ENCODE measurements at regions not wholly inside any gene's neighbourhood (a gene's known extent, or its start where the extent isn't known, plus 50 kb on each side); places are given as distances from the start of the nearest gene placed in this dataset.

DNA sequence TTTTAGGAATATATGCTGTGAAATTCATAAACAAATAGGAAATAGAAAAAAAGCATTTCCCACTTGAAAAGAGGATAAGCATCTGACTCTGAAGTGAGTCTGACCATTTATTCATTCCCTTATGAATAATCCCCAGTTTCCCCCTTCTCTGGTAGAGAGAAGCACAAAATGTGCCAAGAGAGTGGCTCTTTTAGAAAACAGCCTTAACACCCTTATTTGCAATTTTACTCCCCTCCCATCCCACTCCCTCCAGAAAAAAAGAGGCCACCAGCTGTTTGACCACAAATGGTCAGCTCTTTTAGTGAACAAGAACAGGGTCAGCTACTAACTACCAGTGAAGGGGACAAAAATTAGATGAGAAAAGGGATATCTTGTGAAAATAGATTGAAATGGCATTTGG lies 184.5 kb upstream of the ADAMTS9 start:
- DNase-seq, result no peak

DNA sequence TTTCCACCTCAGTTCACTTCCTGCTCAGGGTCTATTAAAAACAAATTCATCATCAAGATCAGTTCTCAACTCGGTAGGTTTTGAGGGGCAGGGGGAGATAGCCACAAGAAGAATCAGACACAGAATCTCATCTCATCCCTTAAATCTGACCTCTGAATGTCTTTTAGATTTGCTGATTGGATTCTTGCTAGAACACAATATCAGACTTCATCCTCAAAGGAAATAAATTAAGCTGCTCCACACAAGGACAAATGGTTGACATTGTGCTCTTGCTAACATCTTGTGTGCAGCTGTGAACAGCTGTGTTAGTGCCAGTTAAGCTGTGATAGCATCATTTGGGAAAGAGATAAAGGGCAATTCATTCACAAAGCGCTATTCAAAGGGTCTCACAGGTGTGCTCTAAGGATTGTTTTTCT lies 184.0 kb upstream of the ADAMTS9 start:
- no peak for DNase-seq

DNA sequence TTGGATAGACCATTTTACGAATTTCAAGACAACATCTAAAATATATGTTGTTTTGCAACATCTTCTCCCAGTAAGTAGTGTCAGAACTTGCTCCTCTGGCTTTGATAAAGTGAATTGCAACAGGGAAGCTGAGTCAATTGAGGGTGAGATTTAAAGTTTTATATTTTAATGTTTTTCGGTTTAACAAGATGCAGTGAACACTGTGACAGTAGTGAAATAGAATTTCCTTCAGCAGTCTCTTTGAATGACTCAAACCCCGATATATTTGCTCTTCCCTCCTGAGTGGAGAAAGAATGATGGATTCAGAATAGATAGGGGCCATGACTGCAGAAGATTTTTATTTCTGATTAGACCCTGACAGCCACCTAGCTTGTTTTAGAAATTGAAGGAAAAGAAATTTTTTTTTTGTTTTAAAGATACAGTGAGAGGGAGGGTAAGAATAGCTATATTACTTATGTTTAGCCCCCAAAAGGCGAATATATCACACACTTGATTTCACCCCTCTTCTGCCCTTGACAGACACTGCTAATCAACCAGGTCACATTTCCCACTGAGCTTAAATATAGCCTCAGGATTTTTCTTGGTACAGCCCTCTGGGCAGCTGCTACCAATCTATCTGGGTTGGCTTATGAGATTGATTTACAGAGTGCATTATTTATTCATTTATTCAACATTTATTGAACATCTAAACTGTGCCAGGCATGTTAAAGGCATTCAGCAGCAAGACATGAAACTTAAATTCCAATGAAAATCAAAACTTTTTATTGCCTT lies 183.3 kb upstream of the ADAMTS9 start:
- DNase-seq, result no peak

DNA sequence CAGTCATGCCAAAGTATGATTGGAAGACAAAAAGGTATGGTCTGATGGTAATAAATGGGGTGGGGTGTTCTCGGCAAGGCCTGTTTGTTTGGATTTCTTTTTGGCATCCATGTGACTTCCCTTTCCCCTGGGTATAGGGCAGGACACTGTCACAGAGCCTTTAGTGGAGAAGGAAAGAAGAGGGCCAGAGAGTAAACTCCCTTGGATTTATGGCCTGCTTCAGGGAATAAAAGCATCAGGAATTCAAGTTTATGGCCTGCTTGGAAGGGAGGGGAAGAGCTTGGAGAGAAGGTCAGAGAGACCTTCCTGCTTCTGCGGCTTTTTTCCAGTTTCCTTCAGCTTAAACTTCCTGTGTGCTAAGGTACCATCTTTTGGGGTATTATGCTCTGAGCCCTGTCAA lies 179.4 kb upstream of the ADAMTS9 start:
- no peak for DNase-seq

DNA sequence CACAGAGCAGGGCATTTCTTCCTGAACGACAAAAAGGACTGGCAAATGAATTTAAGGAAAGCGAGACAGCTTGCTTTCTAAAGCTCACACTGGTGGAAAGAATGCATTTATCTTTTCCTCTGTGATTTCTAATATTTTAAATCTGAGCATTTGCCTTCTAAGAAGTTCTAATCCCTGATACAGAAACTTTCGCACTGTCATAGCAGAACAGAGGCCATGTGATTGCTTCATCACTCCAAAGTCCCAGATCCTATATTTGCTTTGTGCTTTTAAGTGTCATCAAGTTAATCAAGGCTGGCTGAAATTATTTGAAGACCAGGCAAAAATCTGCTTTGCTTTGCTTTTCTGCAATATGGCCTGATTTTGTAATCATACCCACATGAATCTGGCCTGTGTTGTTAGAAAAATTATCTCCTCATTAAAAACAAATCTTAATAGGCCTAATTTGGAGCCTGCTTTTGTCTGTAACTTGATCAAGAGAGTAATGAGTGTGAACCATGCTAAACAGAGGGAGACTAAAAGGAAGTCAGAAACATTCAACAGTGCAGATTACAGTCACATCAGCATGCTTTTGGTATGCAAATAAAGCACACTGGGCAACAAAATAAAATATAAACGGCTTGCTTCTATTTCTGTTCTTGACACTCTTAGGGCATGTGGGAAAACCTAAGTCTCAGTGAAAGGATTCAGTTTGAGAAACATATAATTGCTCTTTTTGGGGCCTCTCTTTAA lies 178.2 kb upstream of the ADAMTS9 start:
- DNase-seq, result no peak

DNA sequence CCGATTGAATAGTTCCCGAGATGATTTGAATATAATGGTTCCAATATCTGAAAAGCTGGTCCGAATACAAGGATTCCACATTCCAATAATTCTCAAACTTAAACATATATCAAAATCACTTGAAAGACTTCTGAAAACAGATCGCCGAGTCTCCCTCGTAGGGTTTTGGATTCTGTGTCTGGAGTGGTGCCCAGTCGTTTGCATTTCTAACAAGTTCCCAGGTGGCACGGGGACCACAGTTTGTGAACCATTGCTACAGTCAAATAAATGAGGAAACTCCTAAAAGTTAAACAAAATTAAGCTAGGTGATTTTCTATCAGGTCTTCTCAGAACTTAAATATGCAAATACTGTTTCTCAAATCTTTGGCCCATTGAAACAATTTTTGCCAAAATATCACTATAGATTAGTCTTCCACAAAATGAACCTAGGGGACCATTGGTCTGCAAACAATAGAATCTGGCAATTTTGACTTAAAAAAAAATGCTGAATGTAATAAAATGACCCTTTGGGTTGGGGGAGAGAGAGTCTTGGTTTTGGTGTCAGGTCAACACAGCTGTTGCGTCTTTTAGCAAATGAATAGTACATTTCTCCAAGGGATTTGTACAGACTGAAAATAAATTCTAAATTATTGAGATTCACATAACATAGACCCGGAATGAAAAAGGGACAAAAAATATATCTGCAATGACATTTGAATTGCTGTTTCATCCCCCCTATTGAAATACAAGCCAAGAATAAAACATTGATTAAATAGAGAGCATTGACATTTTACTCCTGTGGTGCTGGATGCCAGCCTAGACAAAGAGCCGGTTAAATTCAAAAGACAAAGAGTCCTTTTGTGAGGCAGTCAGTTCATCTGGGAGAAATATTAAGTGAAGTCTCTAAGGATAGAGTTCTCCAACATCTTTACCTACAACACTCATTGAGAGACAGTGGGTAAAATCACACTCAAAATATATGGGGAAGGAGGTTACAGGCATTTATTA lies 175.7 kb upstream of the ADAMTS9 start:
- DNase-seq, result peak; percentile 19

DNA sequence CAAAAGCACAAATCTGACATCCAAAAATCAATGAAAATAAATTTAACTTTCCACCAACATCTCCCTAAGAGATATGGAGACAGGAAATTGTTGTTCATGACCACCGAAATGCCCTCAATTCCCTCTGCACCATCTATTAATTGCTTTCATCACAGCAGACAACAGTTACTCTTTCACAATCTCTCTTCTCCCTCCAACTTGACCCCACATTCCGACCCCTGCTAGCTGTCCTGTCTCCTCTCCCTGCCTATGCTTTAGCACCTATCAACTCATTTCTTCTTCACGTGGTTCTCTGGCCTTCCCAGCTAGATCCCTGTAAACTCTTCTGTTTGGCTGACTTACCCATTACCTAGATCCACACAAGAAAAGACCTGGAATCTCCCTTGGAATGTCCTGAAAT lies 173.9 kb upstream of the ADAMTS9 start:
- DNase-seq, result no peak

DNA sequence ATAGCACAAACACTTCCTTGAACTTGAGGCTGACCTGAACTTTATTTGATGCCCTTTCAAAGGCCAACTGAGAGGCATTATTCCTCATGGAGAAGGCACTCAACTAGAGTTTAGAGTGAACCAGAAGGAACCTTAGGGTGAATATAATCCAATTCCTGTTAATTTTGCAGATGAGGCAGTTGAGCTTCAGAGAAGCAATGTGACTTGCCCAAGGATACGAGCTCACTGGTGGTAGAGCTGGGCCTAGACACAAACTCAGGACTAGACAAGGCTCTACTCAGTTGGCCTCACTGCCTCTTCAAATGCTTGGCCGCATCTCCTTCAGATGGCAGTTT lies 172.7 kb upstream of the ADAMTS9 start:
- DNase-seq, result no peak

DNA sequence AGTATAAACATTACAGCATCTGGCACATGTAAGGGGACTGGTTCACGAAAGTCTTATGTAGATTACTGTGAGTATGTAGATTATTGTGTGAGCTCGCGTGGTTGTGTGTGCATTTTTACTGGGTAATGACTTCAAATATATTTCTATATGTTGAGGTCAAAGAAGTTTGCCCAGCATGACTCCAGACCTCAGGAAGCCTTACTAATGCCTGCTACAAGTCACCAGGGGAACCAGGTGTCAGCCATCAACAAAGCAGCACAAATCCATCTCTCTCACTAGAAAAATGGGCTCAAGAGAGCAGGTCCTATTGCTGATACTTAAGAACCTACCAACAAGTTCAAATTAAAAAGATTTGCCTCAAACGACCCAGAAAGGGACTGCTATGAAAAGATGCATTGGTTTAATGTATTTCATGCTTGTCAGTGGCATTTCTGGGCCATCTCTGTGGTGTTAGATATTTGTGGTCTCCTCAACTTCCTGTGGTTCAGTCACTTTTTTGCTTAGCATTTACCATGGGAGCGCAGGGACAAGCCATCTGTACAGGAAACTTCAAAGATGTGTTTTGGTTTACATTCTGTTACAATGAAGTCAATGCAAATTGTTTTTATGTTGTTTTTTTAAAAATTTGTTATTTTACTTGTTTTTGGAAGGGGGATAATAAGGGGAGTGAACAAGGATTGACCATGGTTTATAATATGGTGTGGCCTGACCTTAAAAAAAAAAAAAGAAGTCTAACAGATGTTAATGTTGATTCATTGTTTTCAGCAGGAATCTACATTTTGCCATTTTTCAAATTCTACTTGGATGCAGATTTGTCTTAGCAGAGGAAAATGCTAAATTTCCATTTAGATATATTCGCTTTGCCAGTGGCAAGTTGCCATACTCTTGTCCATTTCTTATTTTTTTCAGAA lies 172.1 kb upstream of the ADAMTS9 start:
- DNase-seq, result no peak

DNA sequence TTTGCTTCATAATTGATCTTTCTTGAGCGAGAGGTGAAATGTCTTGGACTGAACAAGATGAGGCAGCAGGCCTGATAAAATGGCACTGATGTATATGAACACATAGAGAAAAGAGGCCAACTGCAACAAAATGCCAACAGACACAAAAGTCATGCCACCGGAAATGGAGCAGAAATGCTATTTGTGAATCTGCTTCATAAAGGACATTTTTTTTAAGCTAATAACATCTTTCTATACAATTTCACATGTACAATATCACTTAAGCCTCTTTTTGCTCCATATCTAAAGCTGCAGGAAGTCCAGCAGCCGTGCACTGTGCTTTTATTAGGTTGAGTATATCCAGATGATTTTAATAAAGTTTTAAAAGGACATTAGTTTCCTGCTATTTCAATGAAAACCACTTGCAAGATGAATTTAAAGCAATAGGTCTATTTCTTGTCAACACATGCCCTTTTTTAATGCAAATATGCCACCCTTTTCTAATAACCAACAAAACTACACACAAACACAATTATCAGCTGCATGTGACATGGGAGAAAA lies 169.2 kb upstream of the ADAMTS9 start:
- DNase-seq, result no peak

DNA sequence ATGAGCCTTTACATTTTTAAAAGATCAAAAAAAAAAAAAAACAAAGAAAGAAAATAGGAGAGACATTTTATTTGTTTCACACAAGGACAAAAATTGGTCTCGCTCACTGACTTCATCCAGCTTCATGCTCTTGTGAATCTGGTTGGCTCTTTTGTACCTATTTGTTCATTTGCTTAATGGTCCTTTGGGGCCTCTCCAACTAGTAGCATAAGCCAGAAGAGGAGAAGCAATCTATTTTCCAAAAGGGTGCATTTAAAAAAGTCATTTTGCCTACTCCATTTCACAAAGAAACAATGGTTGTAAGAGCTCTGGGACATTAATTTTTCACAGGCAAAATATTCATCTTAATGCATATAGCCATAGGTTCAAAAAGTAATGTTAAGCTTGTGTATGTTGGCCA lies 168.3 kb upstream of the ADAMTS9 start:
- no peak for DNase-seq

DNA sequence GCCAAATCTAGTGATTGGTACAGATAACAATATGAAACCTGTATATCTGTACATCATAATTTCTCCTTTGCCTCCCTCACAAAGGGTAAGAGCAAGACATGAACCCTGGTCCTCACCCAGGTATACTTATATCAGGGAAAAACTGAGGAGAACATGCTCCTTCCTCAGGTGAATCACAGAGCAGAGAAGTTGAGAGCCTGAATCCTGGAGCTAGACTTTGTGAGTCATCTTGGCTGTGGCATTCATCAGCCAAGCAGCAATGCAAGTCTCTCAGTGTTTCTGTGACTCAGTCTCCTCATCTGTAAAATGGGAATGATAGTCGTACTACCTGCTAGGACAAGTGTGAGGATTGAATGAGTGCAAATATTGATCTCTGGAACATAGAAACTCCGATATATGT lies 165.7 kb upstream of the ADAMTS9 start:
- no peak for DNase-seq

DNA sequence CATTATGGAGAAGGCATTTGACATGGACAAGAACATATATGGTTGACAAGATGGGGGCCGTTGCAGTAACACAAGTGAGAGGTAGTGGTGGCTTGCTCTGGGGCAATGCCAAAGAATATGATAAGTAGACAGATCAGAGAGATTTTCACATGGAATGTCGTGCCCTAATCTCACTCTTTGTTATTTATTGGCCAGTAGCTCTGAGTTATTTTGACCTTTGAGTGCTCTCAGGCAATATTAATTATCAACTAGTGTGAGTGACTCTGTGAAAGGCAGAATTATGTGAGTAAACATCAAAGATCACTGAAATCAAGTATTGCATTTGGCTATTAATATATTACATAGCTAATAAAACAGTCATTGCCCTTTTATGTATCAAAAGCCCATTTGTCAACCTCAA lies 164.9 kb upstream of the ADAMTS9 start:
- no peak for DNase-seq

DNA sequence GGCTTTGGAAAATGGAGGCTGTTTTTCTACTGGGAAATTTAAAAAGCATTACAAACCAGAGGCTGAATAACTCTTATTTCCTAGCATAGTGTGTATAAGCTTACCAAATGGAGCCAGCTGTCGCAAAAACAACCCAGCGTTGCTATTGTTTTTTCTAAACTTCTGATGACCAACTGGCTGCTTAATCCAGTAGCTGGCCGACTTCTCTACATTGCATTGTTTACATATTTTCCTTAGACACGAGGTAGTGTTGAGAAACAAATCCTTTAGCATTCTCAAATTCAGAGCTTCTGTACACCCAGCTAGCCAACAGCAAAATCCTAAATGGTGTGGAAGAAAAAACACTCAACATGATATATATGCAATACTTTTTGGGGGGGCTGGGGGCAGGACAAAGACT lies 161.0 kb upstream of the ADAMTS9 start:
- no peak for DNase-seq

DNA sequence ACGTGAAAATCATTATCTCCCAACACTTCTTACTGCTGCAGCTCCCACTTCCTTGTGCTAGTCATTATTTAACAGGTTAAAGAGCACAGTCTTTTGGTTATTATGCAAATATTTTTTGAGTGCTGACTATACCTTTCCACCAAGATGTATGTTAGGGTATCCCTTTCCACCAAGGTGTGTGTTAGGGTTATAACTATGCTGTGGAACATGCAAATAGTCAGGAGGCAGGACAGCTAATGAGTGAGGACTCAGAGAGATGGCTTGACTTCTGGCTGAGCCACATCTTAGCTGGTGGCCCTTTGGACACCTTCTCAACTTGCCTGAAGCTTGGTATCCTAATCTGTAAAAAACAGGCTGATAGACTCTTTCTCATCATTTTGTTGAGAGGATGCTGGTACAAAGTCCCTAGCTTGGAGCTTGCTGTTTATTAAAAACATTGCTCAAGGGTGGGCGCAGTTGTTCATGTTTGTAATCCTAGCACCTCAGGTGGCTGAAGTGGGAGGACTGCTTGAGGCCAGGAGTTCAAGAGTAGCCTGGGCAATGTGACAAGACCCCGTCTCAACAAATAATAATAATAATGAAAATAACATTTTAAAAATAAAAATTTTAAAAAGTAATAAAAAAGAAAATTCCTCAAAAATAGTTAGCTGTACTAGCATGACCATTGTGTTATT lies 160.5 kb upstream of the ADAMTS9 start:
- no peak for DNase-seq

DNA sequence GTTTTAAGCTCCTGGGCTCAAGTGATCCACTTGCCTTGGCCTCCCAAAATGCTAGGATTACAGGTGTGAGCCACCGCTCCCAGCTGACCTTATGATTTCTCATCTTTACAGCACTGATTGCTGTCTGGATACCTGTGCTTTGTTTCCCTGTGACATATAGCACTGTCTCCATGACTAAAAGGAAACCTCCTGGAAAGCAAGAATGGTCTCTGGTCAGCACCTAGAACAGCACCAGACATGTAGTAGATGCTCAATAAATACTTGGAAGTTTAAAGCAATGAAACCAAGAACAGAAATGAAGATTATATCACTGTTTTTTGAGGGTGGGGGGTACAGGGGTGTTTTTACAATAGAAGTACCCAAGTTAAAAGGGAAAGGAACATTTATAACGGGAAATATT lies 156.8 kb upstream of the ADAMTS9 start:
- no peak for DNase-seq

DNA sequence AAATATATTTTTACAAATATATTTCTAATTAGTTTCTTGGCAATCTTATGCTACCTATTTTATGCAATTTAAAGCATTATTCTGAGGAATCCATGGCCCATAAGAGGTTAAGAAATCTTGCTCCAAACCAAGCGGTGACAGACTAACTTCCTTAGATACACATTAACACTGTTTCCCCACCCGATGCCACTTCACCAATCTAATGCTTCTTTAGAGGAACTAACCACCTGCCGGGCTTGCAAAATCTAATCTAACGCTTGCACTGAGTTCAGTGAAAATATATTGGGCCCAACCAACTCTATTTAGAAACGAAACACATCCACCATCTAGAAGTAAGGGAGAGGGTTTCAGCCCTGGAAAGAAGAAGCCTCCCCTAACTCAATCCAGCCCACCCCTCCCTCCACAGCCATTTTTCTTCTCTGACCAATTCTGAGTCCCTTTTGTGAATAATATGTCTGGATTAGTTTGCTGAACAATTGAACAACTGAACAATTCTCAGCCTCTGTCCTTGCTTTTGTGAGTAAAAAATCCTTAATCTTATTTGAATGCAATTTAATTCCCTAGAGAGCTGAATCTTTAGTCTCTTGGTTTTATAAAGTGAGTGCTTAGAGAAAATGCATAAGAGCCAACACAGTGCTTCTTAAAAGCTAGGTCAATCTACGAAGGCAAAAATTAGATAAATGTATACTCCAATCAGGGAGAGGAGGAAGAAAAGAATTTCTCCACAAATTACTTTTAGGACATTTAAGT lies 150.4 kb upstream of the ADAMTS9 start:
- DNase-seq, result no peak

DNA sequence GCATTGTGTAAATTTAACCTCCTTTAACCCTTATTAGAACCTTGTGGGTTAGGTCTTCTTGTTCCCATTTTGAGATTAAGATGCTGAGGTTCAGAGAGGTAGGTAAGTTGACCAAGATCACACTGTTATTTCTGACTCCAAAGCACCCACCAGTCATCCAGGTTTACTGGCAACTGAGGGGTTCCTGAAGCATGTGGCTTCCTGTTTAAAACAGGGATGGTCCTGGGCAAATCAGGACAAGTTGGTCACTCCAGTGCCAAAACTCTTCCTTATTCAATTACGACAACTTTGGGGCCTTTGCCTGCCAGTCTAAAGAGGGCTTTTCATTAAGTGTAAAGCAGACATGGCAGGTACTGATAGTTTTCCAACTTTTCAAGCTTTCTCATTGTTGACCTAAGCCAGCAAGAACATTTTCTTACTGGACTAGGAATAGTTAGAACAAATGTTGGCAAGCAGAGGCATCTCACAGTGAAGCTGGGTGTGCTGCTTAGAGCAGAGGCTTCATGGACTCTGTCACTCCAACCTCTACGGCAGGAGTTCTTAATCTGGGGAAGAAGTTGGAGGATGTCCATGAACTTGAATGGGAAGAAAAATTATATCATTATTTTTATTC lies 149.4 kb upstream of the ADAMTS9 start:
- no peak for DNase-seq

DNA sequence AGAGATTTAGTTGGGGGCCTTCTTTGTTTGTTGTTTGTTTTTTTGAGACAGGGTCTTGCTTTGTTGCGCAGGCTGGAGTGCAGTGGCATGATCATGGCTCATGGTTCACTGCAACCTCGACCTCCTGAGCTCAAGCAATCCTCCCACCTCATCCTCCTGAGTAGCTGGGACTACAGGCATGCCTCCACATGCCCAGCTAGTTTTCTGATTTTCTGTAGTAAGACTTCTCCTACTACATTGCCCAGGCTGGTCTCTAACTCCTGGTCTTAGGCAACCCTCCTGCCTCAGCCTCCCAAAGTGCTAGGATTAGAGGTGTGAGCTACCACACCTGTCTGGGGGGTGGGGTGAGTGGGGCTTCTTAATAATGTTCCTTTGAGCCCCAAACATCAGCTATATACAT lies 148.3 kb upstream of the ADAMTS9 start:
- no peak for DNase-seq

DNA sequence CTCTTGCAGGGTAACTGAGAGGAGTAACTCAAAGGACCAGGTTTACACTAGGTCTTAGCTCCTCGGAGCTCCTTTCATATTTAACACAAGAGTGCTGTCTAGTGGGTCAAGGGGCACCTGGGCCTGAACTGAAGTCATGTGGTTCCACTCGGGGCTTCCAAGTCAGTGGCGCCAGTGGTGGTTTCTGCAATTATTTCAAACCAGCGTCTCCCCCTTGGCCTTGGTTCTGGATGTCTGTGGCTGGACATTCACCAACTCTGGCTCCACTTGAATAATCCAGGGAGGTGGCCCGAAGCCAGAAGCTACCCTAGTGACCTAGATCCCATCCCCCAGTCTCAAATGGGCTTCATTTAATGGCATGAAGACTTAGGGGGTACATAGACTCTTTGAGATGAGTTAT lies 144.3 kb upstream of the ADAMTS9 start:
- no peak for DNase-seq

All from retina (tissue), 1 donor.